NCI-H526 treated with DMSO at 0.1 percent for 48 hours (cell line): ENCODE measurements at regions not wholly inside any gene's neighbourhood (a gene's known extent, or its start where the extent isn't known, plus 50 kb on each side); places are given as distances from the start of the nearest gene placed in this dataset.
A peak's percentile ranks its signal among the peaks of the same experiment; 100 is the strongest.
"Not testable (repeated sequence)": the region's sequence is repeated elsewhere in the genome, so short reads cannot be mapped to it uniquely, and the experiment has no call there.

ENCODE experiments used
- DNase-seq: peaks from one replicate; lab custom pipeline; 2025; lab: John Stamatoyannopoulos, UW

DNA sequence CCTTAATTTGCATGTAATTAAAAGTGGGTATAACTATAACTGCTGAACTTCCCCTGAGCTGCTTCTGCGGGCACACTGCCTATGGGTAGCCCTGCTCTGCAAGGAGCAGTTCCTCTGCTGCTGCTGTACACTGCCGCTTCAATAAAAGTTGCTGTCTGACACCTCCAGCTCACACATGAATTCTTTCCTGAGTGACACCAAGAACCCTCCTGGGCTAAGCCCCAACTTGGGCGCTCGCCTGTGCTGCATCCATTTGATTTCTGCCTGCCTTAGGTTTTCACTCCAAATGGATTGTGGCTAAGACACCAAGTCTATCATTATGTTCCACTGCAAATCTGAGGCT lies 215.7 kb downstream of the ANAPC1 start:
- DNase-seq: no peak

DNA sequence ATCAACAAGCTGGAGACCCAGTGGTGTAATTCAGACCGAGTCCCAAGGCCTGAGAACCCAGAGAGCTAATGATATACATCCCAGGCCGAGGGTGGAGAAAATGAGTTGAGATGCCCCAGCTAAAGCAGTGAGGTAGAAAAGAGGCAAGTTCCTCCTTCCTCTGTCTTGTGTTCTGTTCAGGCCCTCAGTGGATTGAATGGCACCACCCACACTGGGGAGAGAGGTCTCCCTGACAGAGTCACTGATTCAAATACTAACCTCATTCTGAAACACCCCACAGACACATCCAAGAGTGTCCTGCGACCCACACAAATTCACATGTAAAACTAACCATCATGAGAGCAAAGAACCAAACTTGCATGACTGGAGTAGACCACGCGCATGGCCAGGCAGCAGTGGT lies 215.3 kb downstream of the ANAPC1 start:
- no peak for DNase-seq

DNA sequence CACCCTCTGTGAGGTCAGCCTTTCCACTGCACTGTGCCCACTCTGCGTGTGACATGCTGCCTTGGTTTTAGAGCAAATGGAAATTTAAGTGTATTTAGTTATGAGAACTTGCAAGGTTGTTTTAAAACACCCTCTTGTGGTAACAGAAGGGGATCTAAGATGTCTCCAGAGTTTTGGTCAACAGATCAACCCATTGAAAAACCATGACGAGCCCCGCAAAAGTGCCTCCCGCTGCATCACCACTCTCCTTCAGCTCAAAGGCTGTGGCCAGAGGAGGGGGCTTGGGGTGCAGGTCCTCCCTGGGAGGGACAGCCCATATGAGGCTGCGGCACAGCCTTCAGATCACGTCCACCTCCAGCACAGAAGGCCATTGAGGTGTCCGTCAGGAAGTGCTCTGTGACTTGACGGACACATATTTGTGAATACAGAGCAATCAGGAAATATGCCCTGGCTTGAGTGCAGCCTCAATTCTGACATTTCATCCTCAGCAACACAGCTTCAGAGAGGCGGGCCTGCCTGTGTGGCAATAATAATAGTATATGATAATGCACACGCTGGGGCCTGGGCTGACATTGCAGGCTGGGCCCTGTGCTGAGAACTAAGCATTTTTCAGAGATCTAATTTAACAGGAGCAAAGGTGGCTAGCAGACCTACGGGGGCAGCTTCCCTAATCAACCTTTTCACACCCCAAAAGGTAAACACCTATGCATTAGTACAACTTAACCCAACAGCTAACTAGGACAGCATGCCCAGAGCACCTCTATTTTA lies 213.9 kb downstream of the ANAPC1 start:
- DNase-seq: no peak

DNA sequence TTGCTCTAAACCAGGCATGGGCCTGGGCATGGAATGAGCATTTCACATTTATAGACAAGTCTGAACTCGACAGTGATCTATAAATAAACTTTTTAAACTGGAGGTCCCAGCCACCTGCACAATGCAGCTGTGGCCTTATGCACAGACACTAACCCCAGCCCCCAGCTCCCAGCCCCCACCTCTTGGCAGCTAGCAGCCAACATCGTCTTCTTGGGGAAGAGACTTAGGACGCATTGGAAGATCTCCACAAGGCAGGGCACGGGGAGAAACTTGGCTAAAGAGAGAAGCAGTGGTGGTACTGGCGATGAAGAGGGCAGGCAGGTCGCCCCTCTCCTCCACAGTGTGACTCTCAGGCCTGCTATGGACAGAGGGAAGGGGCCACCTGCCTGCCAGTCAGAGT lies 213.2 kb downstream of the ANAPC1 start:
- no peak for DNase-seq

DNA sequence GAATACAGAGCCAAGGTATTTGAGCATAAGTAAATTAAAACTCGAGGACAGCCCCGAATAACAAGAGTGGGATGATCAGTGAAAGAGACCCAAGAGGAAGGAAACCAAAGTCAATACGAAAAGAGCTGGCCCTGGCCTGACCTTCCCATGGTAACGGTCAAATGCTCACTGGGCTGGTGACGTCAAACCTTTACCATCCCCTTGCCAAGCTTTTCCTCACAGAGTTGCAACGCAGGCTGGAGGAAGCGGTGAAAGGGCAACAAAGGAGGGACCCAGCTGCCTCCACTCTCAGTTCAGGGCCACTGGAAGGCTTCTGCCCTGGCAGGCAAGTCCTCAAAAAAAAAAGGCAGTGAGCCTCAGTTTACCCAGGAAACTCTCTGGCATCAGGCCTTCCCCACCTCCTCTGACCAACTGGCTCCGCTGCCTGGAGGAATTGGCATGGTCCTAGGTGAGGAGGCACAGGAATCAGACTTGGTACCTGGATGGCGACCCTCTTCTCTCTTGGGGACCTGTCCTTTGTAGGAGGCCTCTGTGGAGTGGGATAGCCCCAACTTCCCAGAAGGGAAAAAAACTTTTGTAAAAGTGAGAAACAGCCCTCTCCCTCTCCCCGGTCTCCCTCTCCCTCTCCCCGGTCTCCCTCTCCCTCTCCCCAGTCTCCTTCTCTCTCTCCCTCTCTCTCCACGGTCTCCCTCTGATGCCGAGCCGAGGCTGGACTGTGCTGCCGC lies 212.4 kb downstream of the ANAPC1 start:
- DNase-seq: no peak

DNA sequence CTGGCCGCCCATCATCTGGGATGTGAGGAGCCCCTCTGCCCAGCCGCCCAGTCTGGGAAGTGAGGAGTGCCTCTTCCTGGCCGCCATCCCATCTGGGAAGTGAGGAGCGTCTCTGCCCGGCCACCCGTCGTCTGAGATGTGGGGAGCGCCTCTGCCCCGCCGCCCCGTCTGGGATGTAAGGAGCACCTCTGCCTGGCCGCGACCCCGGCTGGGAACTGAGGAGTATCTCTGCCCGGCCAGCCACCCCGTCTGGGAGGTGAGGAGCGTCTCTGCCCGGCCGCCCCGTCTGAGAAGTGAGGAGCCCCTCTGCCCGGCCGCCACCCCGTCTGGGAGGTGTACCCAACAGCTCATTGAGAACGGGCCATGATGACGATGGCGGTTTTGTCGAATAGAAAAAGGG lies 211.4 kb downstream of the ANAPC1 start:
- DNase-seq: not testable (repeated sequence)

DNA sequence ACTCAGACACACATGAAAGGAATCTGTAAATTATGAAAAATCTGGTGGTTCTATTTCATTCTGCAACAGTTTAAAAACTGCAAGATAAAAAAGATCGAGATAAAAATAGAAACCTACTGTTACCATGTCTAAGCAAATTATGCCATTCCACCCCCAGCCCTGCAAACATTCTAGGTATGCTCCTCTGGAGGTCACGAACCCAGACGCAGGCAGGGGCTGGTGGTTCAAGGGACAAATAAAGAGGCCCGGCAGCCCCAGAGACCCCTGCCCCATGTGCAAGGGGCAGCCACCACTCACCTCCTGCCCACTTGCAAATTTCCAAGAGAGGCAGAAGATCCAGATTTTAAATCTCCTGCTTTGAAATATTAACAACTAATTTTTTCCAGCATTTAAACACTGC lies 210.5 kb downstream of the ANAPC1 start:
- DNase-seq: no peak

DNA sequence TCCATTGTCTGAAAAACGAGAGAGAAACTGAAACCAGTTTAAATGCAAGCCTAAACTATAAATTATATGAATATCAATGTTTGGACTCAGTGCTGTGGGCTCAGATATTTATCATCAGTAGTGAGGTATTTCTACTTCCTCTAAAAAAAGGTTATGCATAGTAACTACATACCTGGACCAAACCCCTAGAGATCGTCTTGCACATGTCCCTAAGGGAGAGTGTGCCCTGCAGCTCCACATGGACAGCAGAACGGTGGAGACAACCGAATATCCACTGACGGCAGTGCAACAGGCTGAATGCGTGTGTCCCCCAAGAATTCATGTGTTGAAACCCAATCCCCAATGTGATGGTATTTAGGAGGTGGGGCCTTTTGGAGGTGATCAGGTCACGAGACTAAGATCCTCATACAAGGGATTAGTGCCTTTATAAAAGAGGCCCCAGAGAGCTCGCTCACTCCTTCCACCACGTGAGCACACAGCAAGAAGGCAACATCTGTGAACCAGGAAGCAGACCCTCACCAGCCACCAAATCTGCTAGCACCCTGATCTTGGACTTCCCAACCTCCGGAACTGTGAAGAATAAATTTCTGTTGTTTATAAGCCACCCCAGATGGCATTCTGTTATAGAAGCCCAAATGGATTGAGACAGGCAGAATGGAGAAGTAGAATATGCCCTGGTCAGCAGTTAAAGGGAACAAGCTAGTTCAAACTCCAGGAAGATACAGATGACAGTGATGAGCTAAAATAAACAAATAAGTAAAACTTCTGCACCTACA lies 208.4 kb downstream of the ANAPC1 start:
- DNase-seq: no peak

DNA sequence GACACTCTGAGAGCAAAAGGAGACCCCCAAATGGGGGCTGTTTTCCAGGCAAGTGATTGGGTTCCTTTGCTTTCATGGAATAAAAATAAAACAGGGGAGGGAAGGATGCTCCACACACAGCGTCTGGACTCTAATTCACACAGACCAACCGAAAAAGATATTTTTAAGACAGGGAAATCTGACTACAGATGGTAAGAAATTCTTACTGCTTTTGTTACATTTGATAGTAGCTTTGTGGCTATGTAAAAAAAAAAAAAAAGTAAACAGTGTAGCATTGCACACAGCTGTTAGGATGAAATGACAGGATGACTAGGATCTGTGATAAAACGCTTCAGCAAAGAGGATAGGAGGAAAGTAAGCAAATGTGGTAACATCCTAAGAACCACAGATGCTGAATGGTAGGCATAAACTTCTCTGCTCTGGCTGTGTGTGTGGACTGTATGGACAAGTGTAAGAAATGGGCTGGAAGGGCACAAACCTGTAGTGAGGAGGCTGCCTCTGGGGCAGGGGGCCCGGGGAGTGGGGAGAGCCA lies 207.6 kb downstream of the ANAPC1 start:
- DNase-seq: no peak

DNA sequence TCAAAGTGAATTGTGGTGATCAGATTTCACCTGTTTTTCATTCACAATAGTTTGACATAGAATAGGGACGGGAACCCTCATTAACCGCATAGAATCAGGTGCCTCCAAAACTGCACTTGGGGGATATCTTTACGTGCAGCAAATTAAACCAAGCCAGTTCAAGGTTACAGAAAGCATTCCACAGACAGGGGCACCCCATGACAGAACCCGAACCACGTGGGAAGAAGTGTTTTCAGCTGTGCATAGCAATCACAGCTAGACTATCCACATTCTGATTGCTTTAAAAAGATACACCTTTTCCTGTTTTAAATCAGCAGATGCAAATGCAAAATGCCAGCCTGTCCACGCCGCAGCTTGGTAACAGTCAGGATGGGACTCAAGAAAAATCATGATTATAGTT lies 205.8 kb downstream of the ANAPC1 start:
- DNase-seq: no peak

DNA sequence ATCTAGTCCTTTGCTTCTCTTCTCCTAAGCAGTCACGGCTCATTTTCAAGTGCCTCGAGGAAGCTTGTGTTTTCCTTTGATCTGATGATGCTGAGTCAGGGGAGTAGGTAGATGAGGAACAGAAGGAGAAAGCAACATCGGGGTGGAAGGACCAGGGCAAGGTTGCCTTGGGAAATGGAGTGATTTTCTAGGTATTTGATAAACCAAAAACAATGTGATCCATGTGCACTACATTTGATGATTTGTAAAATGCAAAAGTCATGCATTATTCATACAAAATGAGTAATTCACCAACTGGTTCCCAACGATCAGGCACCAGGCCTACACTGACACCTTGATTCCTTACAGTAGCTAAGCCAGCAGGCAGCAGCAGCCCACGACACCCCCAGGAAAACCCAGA lies 205.3 kb downstream of the ANAPC1 start:
- DNase-seq: peak; percentile 31

DNA sequence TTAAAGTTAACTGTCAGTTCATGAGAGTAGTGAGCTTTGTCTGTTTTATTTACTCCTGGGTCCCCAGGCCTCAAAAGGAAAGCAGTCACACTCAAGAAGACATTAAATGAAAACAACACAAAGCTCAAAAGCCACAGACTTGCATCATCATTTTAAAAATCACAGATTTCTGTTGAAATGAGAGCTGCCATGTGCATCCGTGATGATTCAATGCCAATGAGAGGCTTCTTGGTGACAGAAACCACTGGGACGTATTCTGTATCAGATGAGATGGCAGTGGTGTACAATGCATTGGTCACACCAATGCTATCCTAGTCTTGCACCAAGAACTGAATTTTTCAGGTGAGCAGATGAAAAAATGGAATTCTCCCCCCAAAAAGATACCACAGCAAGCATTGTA lies 204.8 kb downstream of the ANAPC1 start:
- DNase-seq: no peak

DNA sequence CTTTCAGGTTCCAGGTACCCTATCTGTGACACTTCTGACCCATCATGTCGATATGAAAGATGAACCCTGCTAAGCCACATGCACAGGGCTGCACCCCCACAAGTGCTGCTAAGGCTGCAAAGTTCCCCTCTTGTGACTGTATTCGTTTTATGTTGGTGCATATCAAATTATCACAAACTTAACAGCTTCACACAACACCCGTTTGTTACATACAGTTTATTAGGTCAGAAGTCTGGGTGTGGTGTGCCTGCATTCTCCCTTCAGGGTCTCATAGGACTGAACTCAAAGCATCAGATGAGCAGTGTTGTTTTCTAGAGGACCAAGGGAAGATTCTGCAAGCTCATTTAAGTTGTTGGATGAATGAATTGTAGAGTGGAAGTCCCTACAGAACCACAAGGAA lies 199.4 kb downstream of the ANAPC1 start:
- DNase-seq: no peak

DNA sequence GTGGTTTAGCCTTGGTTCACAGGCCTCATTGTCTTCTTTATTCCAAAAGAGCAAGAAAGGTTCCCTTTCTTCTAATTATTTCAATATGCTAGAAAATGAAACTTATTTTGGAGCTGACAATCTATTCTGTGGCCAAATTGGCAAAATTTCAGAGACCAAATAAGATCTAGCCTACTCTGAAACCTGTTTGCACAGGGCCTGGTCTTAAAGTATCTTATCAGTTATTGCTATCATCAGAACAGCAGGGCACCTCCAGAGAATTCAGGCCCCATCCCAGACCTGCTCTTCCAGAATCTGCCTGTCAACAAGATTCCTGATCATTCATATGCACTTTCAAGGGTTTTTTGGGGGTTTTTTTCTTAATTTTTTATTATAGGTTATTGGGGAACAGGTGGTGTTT lies 198.7 kb downstream of the ANAPC1 start:
- DNase-seq: no peak

DNA sequence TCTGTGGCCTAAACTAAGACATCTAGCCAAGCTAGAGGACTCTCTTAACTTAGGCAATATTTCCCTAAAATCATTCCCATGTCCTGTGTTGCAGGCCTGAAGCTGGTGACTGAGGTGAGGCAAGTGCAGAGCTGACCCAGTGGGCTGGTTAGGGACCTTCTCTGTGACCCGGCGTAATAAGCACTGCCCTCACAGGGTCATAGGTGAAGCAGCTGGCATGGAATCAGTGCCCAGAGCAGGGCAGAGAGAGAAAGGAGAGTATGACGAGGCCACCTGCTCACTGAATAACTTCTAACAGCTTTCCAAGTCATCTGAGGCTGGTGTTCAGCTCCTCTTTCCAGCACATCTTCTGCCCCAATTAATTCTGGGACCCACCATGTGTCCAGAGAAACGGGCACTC lies 197.0 kb downstream of the ANAPC1 start:
- no peak for DNase-seq

DNA sequence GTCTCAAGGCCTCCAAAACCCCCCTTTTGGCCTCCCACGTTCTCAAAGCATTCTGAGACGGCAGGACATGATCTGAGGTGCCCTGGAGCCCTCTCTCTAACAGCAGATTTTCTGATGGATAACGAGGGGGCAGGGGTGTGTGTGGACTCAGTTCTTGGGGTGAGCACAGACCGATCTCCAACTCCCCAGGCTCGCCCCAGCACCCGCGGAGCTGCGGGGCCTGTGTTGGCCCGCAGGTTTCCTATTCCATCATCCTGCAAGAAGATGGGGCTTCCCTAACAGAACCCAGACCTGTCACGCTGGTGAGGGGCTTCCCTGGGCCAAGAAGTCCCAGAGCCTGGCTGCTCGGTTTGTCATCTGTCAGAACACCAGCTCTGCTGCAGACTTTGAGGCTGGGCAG lies 196.1 kb downstream of the ANAPC1 start:
- no peak for DNase-seq

DNA sequence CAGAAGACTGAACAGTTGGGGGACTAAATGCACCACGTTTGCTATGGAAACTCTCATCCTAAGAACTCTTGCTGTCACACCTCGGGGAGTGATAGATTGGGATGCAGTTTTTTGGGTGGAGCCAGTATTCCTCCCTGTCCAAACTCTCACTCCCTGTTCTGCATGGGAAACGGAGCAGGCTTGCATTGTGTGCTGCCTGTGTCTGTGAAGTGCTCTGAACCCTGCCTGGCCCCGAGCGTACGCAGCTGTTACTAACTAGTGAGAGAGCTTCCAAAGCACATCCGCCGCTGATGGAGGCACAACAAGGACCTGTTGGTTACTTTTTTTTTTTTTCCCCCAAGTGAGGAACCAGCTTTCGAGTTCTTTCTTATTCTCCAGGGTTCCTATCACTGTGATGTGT lies 195.5 kb downstream of the ANAPC1 start:
- no peak for DNase-seq

DNA sequence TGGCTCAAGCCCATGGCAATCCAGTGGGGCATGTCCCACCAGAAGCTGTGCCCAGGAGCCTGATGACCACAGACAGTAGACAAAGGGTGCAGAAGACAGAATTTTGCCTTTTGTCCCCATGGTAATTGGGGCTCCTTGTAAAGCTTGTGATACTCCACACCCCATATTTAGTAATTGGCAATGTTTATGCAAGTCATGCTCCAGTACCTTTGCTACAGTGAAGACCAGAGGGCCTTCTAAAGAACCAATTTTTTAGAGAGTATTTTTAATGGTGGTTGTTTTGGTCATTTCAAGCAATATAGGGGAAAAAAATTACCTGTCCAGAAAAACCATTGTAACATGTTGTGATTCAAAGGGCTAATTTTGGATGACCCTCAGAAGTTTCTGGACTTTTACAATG lies 194.8 kb downstream of the ANAPC1 start:
- DNase-seq: no peak

DNA sequence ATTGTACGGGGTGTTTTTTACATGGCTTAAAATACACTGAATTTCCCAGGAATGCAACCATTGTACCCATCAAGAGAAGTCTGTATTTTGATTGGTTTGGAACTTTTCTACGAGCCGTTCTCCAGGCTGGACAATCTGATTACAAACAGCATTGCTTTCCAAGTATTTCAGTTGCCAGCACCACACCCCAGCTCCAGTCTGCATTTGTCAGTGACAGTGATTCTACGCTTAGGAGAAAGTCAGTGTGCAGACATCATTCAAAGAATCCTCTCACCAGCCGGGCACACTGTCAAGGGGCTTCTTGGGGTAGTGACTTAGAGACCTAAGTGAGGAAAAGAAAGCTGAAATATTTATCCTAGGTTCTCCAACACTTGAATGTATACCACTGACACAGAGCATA lies 194.1 kb downstream of the ANAPC1 start:
- DNase-seq: no peak

DNA sequence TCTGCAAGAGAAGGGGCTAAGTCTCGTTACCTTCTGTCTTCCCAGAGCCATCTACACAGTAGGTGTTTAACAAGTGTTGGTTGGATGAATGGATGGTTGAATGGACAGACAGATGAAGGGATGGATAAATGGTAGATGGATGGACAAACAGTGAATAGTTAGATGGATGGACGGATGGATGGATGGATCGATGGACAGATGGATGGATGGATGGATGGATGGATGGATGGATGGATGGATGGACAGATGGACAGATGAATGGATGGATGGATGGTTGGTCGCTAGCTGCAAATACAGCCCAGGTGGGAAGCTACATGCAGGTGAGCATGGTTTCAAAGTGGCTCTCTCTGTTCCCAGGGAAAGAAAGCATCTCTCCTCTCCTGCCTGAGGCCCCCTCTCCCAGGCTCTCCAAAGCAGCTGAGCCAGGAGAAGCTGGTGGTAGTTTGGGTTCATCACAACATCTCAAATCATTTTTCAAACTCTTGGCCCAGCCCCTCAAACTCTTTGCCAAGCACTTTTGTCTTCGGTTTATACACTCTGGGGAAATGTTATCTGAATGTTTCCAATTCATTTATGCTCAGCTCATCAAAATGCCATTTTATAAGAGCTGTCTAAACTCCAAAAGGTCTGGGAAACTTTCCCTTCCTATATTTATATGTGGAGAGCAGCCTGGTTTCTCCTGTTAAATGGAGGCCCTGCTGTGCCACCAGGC lies 192.7 kb downstream of the ANAPC1 start:
- DNase-seq: no peak

DNA sequence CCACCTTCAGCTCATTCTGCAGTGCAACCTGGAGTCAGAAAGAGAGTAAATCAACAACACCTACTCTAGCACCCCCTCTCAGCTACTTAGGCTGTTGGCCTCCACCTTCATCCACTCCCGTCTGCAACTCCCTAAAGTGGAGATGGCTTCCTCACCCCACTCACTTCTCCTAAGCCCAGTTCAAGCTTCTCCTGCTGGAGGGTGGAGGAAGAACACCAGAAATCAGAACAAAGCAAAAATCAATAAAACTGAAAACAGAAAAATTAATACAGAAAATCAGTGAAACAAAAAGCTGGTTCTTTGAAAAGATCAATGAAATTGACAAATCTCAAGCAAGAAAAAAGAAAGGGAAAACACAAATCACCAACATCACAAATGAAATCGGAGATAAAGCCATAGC lies 191.7 kb downstream of the ANAPC1 start:
- no peak for DNase-seq

DNA sequence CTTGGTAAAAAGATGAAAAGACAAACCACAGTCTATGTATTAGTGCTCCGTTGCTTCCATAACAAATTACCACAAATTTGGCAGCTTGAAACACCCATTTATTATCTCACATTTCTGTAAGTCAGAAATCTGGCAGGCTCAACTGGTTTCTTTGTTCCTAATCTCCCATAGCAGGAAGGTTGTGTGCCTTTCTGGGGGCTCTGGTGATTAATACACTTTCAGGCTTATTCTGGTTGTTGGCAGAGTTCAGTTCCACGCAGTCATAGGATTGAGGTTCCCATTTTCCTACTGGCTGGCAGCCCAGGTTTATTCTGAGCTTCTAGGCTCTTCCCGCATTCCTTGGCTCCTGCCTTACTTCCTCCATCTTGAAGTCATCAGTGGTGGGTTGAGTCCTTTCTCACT lies 189.3 kb downstream of the ANAPC1 start:
- DNase-seq: no peak
